ENCODE measurements at regions not wholly inside any gene's neighbourhood (a gene's known extent, or its start where the extent isn't known, plus 50 kb on each side); places are given as distances from the start of the nearest gene placed in this dataset.

DNA sequence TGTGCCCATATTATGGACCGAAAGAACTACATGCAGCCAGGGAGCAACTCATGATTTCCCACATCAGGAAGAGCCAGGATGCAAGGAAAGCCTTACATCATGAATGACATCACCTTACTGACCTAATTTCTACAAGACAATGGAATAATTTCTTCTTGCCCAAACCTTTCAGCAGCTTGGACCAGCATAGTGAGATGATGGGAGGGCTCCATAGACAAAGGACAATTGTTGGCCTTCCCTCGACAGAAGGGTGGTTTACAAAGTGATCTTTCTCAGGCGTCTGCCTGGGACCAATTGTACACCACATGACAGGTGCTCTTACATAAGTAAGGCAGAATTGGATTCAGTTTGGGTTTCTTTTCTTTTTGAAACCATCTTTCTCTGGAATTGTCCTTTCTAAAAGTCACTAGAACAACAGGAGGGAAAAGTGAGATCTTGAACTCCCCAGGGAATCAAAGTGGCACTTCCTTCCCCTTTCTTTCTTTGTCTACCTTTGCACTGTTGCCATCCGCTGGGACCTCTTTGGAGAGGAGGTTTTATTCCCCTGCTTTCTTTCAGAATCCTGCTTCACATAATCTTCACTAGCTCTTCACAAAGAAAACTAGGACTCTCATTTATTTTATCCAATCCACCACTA, 51.7 kb upstream of the PAK1 start:
- no peaks in the 10 kb centered on the region for H3K36me3 ChIP-seq (ENCODE audit: control insufficient read depth in 2 of 4, insufficient read depth in 4 of 4, low read length in 3 of 4)
- DNase-seq (ENCODE audit: low read depth in 1 of 2, low spot score in 2 of 2), result no peak
- H4K8ac ChIP-seq (ENCODE audit: extremely low read depth, insufficient read depth, low read length), result no peak overlapping the region
- peak overlapping the region; percentile 84; the same call in 1 of the 2 replicates for H2BK20ac ChIP-seq (ENCODE audit: low read length)
- no peak overlapping the region for H3K56ac ChIP-seq (replicated peaks; ENCODE audit: insufficient read length, low read depth, low read length)
- H2BK15ac ChIP-seq (ENCODE audit: low read length), result peak overlapping the region; percentile 68; the same call in 1 of the 2 replicates
- peaks cover 0 to 1% (median 0%) of the 10 kb centered on the region in 4 experiments; a peak in 1 of 7 replicates for H3K27me3 ChIP-seq (replicated peaks in 1 of 4; ENCODE audit: control insufficient read depth in 3 of 4, extremely low read depth in 1 of 4, insufficient read depth in 3 of 4, low read length in 3 of 4)
- no peak overlapping the region for H4K5ac ChIP-seq (ENCODE audit: insufficient read length, low read depth, low read length)
- ChIA-PET CTCF (ENCODE audit: partially characterized antibody) (interaction anchor here (1.1 kb wide), 1 partner anchor 23 kb away, joined by 6 read pairs; no protein-coding TSS in a partner anchor), POLR2A (ENCODE audit: partially characterized antibody) (interaction anchor here (0.7 kb wide), 1 partner anchor 9 kb away, joined by 3 read pairs; no protein-coding TSS in a partner anchor)
- peaks cover 0 to 12% (median 2%) of the 10 kb centered on the region in 4 experiments; a peak in 4 of 7 replicates for H3K4me1 ChIP-seq (replicated peaks in 1 of 4; ENCODE audit: control insufficient read depth in 3 of 4, insufficient read depth in 4 of 4, low read length in 3 of 4)
- no peak overlapping the region for H3K4me2 ChIP-seq (ENCODE audit: insufficient read depth in 1 of 2, low read depth in 2 of 2, low read length in 2 of 2)
- H3K14ac ChIP-seq (ENCODE audit: insufficient read length), result no peak overlapping the region
- H2BK120ac ChIP-seq (replicated peaks; ENCODE audit: low read depth, low read length), result no peak overlapping the region
- H3K27ac ChIP-seq (ENCODE audit: low read depth, low read length), result no peak overlapping the region
- no peak overlapping the region; the same call in 1 of the 2 replicates for H2AK5ac ChIP-seq (ENCODE audit: low read depth, low read length)
- H3K23me2 ChIP-seq (ENCODE audit: low read depth, low read length), result no peaks in the 10 kb centered on the region
- no peak overlapping the region for H3K4ac ChIP-seq (replicated peaks; ENCODE audit: insufficient read length, low read depth, low read length)
- H2AFZ ChIP-seq (ENCODE audit: low read length), result peak overlapping the region; percentile 15; the same call in 1 of the 2 replicates
- H4K20me1 ChIP-seq (replicated peaks in 1 of 2; ENCODE audit: control insufficient read depth in 1 of 2, insufficient read depth in 2 of 2, low read length in 2 of 2), result no peaks in the 10 kb centered on the region
- 0 out of 2 replicates have a peak overlapping the region, but pooled peaks have one; percentile 14 for H3K18ac ChIP-seq (ENCODE audit: extremely low read depth, low read length)
- no peak overlapping the region for H3K9ac ChIP-seq (replicated peaks in 1 of 4; ENCODE audit: extremely low read depth in 1 of 4, low read depth in 3 of 4, low read length in 3 of 4)
- no peaks in the 10 kb centered on the region for H3K9me3 ChIP-seq (ENCODE audit: insufficient read depth in 2 of 2, low read depth in 1 of 2, low read length in 1 of 2)
- peak overlapping the region; percentile 63; the same call in 1 of the 2 replicates for H2BK5ac ChIP-seq (ENCODE audit: low read depth, low read length)
- H3K79me1 ChIP-seq (ENCODE audit: low read depth, low read length), result no peaks in the 10 kb centered on the region
- peak overlapping the region; percentile 88; the same call in 1 of the 2 replicates for H2BK12ac ChIP-seq (ENCODE audit: low read depth, low read length)
- WGBS, 2 experiments (ENCODE audit: extremely low coverage in 1 of 2, insufficient coverage in 1 of 2, insufficient read length in 1 of 2, insufficient replicate concordance in 2 of 2, low coverage in 1 of 2, low lambda C conversion rate in 2 of 2, missing lambda C conversion rate in 1 of 2), result 73% methylated on average over 4 of the region's 4 CpGs; no CpG with 5 or more reads in 1 of the 2 experiments
- FAIRE-seq, result peak; percentile 32
- H3K4me3 ChIP-seq (ENCODE audit: extremely low read depth in 1 of 4, insufficient read depth in 2 of 4, low read depth in 3 of 4, low read length in 4 of 4), result no peak overlapping the region
- no peaks in the 10 kb centered on the region for H3K79me2 ChIP-seq (ENCODE audit: control insufficient read depth in 1 of 2, insufficient read depth in 2 of 2, low read length in 2 of 2)
- no peak overlapping the region for H3K23ac ChIP-seq (ENCODE audit: insufficient read length)
- H4K91ac ChIP-seq (replicated peaks; ENCODE audit: insufficient read length, low read length), result peak overlapping the region; percentile 12
- TF ChIP-seq SUZ12 (IDR thresholded peaks at IDR 0.05; ENCODE audit: low read length), result no peak
- no peak for TF ChIP-seq SRF (IDR thresholded peaks at IDR 0.05; ENCODE audit: low read depth, low read length)
- TF ChIP-seq, protein P1, sequence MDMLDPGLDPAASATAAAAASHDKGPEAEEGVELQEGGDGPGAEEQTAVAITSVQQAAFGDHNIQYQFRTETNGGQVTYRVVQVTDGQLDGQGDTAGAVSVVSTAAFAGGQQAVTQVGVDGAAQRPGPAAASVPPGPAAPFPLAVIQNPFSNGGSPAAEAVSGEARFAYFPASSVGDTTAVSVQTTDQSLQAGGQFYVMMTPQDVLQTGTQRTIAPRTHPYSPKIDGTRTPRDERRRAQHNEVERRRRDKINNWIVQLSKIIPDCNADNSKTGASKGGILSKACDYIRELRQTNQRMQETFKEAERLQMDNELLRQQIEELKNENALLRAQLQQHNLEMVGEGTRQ (IDR thresholded peaks at IDR 0.05; ENCODE audit: low read length), result no peak
- no peak for TF ChIP-seq YY1 (IDR thresholded peaks at IDR 0.05; ENCODE audit: low read depth, low read length)
- no peak for TF ChIP-seq TEAD4 (IDR thresholded peaks at IDR 0.05; ENCODE audit: low read depth, low read length)
- TF ChIP-seq RFX5 (IDR thresholded peaks at IDR 0.05; ENCODE audit: borderline replicate concordance, low read depth, low read length), result no peak
- TF ChIP-seq FOSL1 (IDR thresholded peaks at IDR 0.05; ENCODE audit: insufficient read depth, low read depth, low read length), result no peak
- no peak for TF ChIP-seq KDM4A (IDR thresholded peaks at IDR 0.05; ENCODE audit: low read depth, low read length, severe bottlenecking)
- no peak for TF ChIP-seq PHF8 (conservative IDR thresholded peaks at IDR 0.05; ENCODE audit: low read depth, low read length)
- TF ChIP-seq, protein P2, sequence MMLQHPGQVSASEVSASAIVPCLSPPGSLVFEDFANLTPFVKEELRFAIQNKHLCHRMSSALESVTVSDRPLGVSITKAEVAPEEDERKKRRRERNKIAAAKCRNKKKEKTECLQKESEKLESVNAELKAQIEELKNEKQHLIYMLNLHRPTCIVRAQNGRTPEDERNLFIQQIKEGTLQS (IDR thresholded peaks at IDR 0.05; ENCODE audit: insufficient read depth, low read depth, low read length), result no peak
- no peak for TF ChIP-seq BACH1 (IDR thresholded peaks at IDR 0.05; ENCODE audit: low read length)

All from H1 (cell line).